ENCODE measurements at regions not wholly inside any gene's neighbourhood (a gene's known extent, or its start where the extent isn't known, plus 50 kb on each side); places are given as distances from the start of the nearest gene placed in this dataset.
A peak's percentile ranks its signal among the peaks of the same experiment; 100 is the strongest.

- DNase-seq (ENCODE audit: low read depth): peak; percentile 67
These were observed 169.8 kb upstream of the RAI14 start for GRCh38 chr5:34486160-34486848.

- DNase-seq (ENCODE audit: low read depth): no peak
These were observed 169.3 kb upstream of the RAI14 start for GRCh38 chr5:34486849-34487158.

DNA sequence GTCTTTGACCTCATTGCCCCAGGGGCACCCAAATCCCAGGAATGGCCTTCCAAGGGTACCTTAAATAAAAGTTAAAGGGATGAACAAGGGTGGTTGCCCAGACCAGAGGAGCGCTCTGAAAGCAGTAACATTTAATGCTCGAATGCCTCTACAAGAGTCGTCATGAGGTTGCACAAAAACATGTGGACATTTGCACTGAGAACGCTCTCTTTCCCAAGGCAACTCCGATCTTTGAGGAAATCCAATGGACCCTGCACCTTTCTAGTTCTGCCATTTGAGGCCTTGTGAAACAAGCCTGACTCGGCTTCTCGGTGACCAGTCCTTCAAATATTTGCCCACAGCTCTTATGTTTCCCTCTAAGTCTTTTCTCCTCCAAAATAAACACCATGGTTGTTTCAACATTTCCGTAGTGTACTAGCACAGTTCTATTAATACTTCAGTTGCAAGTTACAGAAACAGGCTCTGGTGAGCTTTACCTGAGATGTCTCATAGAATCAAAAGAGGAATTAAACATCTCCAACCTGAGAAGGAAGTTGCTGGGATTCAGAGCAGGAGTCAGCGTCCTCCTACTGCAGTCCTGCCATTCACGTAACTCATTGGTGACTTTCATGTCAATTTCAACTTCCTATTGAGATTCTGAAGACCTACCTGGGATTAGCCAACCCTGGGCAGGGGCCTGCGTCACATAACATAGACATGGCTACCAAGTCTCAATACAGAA lies 168.8 kb upstream of the RAI14 start:
- peak; percentile 42 for DNase-seq (ENCODE audit: low read depth)

DNA sequence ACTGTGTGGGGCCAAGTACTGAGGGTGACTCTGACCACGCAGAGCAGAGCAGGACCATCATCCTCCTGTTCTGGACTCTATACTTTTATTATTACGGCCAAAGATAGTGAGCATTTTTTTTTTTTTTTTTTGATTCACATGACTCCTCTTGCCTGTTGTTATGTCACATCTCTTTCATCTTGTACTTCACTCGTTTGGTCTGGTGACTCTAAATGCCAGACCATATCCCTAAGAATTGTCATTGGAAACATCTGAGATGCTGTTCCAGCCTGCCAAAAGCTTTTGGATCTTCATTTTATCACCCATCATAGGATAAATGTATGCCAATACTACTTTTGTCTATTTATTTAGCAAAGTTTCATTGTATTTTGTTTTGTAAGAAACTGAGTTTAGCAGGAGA lies 168.2 kb upstream of the RAI14 start:
- no peak for DNase-seq (ENCODE audit: low read depth)

GRCh38 chr5:34488984-34489383 lies 167.1 kb upstream of the RAI14 start:
- DNase-seq (ENCODE audit: low read depth): no peak

DNA sequence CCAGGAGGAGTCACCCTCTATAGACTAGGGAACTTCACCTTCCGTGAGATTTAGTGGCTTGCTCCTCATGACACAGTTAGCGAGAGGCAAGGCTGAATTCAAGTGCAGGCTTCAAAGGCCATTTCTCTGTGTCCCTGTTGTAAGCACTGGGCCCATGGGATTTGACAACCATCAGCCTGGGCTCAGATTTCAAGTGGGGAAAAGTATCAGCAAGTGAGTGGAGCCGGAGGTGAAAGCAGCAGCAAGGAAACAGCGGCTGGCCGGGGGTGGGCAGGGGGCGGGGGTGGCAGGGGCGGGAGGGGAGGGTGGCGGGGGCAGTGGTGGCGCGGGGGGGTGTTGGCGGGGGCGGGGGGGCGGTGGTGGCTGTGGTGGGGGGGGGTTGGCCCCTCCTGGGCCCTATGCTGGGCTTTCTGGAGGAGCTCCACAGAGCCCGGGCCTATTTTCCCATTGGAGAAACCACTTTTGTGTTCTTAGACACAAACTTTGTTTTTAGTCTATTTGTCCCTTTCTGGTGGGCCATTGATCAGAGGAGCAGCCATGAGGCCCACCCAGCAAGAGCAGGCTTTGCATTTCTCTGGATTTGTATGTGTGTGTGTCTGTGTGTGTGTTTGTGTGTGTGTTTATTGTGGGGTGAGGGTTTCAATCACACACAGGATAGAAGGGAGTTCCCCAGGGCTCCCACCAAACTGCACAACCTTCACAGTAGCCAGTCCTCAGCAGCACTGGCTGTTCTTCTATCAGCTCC lies 165.4 kb upstream of the RAI14 start:
- DNase-seq (ENCODE audit: low read depth): no peak

DNA sequence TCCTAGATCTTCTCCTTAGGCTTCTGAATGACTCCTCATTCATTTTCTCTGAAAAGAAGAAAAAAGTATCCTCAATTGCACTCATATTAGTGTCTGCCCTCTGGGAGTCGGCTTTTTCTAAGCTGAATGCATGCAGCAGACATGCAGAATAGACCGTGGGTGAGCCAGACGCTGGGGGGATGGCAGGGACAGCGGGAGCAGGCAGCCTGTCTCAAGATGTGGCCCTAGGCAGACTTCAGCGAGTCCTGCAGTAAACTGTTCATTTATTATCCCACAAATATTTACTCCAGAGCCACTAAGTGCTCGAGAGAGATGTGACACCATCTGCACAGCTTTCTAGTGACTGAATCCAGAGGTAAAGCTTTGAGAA lies 164.9 kb upstream of the RAI14 start:
- DNase-seq (ENCODE audit: low read depth): no peak

DNA sequence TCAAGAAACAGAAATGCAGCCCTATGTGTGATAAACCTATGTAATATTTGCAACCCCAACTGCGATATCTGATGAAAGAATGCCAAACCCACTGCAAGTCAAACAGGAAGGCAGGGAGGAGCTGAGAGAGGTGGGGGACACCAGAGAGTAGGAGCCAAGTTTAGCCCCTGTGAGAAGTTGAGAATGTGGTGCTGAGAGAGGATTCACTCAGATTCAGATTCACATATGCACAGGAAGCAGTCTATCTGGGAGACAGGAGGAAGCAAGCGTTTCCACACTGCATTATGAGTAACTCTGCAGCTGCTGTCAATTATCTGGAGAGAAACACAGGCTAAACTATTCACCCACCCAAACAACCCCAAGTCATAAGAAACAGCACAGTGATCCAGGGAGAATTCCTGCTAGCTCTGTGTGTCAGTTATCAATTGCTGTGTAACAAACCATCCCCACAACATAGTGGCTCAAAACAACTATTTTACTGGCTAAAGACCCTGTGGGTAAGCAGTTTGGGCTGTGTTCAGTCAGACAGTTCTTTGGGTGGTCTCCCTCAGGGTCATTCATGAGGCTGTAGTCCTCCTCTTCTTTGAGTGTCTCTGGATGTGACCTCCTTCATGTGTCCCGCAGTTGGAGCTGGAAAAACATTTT lies 161.9 kb upstream of the RAI14 start:
- peak; percentile 64 for DNase-seq (ENCODE audit: low read depth)

DNA sequence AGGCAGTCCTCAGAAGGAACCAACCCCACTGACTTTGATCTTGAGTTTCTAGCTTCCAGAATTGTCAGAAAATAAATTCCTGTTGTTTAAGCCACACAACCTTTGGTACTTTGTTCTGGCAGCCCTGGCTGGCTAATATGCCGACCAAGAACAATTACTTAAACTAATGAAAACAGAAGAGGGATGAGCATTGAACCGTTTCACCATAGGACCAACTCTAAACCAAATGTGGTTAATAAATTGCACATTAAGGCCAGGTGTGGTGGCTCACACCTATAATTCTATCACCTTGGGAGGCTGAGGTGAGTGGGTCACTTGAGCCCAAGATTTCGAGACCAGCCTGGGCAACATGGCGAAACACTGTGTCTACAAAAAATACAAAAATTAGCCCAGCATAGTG lies 160.9 kb upstream of the RAI14 start:
- DNase-seq (ENCODE audit: low read depth): no peak

- no peak for DNase-seq (ENCODE audit: low read depth)
These were observed 159.9 kb upstream of the RAI14 start for GRCh38 chr5:34496260-34496691.

DNA sequence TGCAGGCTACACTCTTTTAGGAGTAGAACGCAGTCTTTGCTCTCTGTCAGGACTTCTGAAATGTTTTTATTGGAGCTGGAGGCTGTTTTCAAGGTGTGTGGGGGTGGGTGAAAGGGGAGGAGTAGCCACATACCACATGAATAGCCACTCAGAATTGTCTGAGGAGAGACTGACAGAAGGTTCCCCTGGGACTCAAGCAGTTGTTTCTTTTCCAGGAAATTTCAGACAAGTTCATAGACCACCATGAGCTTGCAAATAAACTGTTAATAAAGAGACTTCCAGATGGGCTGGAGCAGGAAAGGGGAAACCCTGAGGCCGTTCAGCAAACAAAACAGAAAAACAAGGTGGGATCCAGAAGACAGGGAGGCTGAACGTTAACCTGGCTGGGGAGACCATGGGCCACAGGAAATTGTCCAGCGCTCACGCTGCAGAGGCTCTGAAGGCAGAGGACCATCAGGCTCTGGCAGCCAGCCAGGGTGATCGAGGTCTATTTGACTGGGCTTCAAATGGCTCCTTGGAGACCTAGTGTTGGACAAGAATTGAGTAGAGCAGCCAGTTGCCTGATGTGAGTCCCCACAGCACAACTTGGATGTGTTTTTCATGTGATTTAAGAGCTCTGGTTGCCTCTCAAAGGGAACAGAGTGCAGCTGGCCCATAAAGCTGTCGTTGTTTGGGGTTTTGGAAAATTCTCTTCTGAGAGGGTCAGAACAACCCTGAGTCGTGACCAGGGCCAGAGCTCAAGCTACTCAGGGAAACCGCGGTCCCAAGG lies 159.2 kb upstream of the RAI14 start:
- DNase-seq (ENCODE audit: low read depth): no peak

DNA sequence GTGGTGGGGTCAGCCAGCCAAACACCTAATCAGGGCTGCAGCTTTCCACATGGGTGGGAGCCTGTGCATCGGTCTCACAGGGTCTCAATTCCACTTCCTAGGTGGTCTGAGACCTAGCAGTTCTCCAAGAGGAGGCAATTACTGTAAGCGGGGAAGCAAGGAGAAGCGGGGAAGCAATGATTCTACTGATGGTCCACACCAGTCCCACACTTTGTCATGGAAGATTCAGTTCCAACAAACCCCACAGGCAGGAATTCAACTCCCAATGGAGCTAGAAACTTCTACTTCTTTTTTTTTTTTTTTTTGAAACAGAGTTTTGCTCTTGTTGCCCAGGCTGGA lies 158.7 kb upstream of the RAI14 start:
- DNase-seq (ENCODE audit: low read depth): no peak

GRCh38 chr5:34498572-34498971 lies 157.6 kb upstream of the RAI14 start:
- DNase-seq (ENCODE audit: low read depth): no peak

DNA sequence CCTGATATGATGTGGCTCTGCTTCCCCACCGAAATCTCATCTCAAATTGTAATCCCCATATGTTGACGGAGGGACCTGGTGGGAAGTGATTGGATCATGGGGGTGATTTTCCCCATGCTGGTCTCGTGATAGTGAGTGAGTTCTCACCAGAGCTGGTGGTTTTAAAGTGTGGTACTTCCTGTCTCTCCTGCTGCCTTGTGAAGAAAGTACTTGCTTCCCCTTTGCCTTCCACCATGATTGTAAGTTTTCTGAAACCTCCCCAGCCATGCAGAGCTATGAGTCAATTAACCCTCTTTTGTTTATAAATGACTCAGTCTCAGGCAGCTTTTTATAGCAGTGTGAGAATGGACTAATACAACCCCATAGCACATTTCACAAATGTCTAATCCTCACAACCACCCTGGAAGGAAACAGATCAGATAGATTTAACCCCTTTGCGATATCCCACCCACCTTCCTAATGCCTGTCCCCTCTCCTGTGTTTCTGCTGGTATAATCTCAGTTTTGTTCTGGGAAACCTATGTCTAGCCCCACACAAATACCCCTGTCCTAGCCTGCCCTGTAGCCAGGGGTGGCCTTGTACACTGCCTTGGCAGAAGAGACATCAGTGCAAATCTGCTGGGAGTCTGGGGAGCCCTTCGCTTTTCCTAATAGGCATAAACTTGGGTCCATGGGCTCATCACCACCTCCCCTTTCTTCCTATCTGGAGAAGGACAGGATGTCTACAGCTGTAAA lies 157.0 kb upstream of the RAI14 start:
- DNase-seq (ENCODE audit: low read depth): peak; percentile 66

DNA sequence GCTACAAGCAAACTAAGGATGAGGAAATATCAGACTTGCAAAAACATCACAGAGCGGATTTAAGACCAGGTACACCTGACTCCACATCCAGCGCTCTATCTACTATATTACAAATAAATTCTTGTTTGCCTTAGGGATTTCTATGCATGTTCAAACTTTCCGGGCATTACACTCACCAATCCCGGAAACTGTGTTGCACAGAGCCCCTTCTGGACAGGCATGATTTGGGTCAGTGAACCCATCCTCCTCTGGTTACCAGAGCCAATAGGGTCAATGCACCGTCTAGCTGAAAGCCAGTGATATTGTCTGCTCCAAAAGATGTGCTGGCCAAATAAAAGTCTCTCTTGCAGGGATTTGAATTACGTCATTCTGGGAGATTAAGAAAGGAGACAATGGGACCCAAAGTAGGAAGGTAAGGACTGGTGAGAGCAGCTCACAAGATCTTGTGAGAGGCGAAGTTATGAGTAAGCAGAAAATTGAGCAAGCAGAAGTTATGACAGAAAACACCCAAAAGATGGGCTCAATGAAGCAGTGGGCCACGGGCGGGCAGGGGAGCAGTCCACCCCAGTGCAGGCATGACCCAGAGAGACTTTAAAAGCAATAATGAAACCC lies 155.8 kb upstream of the RAI14 start:
- DNase-seq (ENCODE audit: low read depth): no peak

DNA sequence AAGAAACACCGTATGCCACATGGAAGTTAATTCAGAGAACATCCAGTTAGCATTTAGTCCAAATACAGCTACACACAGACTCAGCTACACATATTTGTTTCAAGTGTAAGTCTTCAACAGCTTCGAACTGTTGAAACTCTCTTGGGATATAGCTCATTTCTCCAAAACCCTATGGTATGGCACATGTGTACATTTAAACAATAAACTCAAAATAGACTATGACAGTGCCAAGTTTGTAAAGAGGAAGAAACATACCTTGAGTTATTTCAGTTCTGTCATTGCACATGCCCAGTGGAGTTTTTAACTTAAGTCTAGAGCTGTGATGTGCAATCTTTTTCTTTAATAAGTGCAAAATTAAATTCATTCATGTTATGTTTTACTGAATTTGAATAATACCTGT lies 155.1 kb upstream of the RAI14 start:
- no peak for DNase-seq (ENCODE audit: low read depth)

DNA sequence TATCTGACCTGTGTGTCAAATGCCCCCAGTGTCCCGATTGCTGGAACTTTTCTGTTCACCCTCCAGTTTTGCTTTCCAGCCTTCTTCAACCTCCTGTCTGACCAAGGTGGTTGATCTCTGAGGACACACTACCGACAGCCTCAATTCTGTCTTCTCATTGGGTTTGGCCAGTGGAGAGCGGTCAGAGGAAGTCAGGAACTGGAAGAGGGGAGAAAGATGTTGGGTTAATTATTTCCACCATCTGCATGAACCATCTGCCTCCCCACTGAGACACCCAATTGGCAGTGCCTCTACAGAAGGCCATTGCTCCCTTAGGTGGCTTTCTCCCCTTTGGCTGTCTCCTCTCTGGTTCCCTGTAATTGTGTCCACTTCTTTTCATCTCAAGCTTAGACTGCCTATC lies 154.3 kb upstream of the RAI14 start:
- DNase-seq (ENCODE audit: low read depth): no peak

- no peak for DNase-seq (ENCODE audit: low read depth)
These were observed 153.5 kb upstream of the RAI14 start for GRCh38 chr5:34502581-34502980.

GRCh38 chr5:34503379-34504253 lies 152.5 kb upstream of the RAI14 start:
- DNase-seq (ENCODE audit: low read depth): no peak

DNA sequence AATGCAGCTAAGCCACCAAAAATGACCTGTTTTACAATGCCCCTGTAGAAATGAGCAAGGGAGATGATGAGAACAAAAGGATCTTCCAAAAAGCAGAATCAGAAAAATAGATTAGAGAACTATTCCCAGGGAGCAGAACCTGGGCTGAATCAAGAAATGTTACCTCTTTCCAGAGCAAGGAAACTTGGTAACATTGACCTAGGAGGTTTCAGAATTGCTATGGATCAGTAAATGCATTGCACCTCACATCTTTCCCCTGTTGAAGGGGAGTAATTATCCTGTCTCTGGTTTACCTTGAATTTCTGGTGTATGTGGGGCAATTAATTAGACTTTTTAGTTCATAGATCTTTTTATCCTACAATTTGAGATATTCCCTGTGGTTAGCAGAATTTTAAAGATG lies 151.2 kb upstream of the RAI14 start:
- no peak for DNase-seq (ENCODE audit: low read depth)
